ENCODE measurements at regions not wholly inside any gene's neighbourhood (a gene's known extent, or its start where the extent isn't known, plus 50 kb on each side); places are given as distances from the start of the nearest gene placed in this dataset.

- TF ChIP-seq CTCF (IDR thresholded peaks at IDR 0.05) (no peak), POLR2A (IDR thresholded peaks at IDR 0.05) (no peak)
Observed at GRCh38 chr15:69782139-69782658, 315.5 kb downstream of the TLE3 start.
